ENCODE measurements at regions not wholly inside any gene's neighbourhood (a gene's known extent, or its start where the extent isn't known, plus 50 kb on each side); places are given as distances from the start of the nearest gene placed in this dataset.
A peak's percentile ranks its signal among the peaks of the same experiment; 100 is the strongest.
"Not testable (repeated sequence)": the region's sequence is repeated elsewhere in the genome, so short reads cannot be mapped to it uniquely, and the experiment has no call there.

DNA sequence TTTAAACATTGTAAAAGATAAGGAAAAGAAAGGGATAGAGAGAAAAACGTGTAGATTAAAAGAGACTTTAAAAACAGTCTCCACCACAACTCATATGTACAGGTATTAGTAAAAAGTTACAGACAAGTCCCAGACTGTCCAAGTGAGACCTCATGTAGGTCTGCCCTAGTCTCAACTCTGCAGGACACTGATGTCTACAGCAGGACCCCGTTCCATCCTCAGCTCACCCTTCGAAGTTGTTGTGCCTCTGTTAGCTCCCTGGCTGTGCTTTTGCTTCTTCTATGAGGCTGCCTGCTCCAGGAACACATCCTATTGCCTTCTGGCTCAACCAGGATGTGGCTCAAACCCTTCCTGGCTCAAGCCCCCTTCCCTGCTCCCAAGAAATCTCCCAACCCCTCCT lies 72.9 kb upstream of the FBXO28 start:
- H3K9me3 Mint-ChIP-seq = no peaks in the 10 kb centered on the region
- H3K4me1 Mint-ChIP-seq (ENCODE audit: low read depth) = peaks cover 4% of the 10 kb centered on the region
- DNase-seq (no peak), ATAC-seq (replicated peaks in 1 of 2) (no peak)
- no peak overlapping the region for H3K27ac Mint-ChIP-seq
- no peak overlapping the region for H3K4me3 Mint-ChIP-seq
- peaks cover 6% of the 10 kb centered on the region for H3K27me3 Mint-ChIP-seq (ENCODE audit: low read depth)
- no peaks in the 10 kb centered on the region for H3K36me3 Mint-ChIP-seq (ENCODE audit: insufficient read depth in 2 of 2)

DNA sequence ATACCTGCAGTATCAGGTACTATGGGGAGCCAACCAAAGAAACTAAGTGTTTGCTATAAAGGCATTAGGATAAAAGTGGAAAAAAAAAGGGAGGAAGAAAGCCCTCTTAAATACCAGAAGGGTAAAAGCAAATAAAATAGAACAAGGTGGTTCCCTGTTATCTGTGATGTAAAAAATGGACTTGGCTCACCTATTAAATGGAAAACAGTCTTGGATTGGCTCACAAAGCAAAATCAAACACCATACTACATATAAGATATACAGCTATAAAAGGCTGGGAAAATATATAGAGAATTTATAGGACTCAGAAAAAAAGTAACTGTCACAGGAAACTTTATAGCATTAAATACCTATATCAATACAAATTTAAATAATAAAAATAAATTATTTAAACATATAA lies 73.5 kb upstream of the FBXO28 start:
- DNase-seq; H3K27ac Mint-ChIP-seq; H3K36me3 Mint-ChIP-seq (ENCODE audit: insufficient read depth in 2 of 2); H3K27me3 Mint-ChIP-seq (ENCODE audit: low read depth); H3K4me1 Mint-ChIP-seq (ENCODE audit: low read depth); ATAC-seq (replicated peaks in 1 of 2); H3K9me3 Mint-ChIP-seq; H3K4me3 Mint-ChIP-seq: not testable (repeated sequence)

DNA sequence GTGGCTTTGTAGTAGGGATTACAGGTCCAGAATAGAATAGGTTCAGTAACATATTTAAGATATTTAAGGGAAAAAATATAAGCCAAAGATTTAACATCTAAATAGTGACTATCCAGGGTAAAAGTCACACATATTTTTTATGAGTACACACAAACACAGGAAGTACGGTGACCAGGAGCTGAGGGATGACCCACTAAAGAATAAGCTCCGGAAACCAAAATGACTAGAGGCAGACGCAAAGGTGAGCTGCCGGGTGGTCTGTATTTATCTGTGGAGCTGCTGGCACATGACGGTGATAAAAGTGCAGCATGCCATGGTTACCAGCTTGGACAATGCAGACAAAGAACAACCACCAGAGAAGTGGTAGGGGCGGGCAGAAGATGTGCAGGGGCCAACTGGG lies 73.9 kb upstream of the FBXO28 start:
- H3K27me3 Mint-ChIP-seq (ENCODE audit: low read depth); H3K9me3 Mint-ChIP-seq; DNase-seq; H3K4me3 Mint-ChIP-seq; ATAC-seq (replicated peaks in 1 of 2); H3K27ac Mint-ChIP-seq; H3K36me3 Mint-ChIP-seq (ENCODE audit: insufficient read depth in 2 of 2); H3K4me1 Mint-ChIP-seq (ENCODE audit: low read depth): not testable (repeated sequence)

DNA sequence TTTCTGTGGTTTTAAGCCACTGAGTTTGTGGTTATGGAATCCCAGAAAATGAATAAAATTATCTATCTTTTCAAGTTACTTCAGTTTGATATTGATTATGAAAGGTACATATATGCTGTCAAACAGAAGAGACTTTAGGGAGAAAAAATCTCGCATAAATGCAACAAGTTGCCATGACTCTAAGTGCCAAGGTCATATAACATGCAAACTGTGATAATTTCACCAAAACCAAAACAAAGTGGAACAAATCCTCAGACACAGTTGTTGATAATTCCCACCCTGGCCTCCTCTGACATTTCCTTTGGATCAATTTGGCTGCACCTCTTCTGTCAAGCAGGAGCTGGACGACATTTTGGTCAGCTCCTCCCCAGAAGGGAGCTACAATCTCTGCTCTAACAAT lies 75.1 kb upstream of the FBXO28 start:
- H3K27me3 Mint-ChIP-seq (ENCODE audit: low read depth); H3K4me3 Mint-ChIP-seq; DNase-seq; H3K9me3 Mint-ChIP-seq; H3K4me1 Mint-ChIP-seq (ENCODE audit: low read depth); H3K36me3 Mint-ChIP-seq (ENCODE audit: insufficient read depth in 2 of 2); H3K27ac Mint-ChIP-seq; ATAC-seq (replicated peaks in 1 of 2): not testable (repeated sequence)

DNA sequence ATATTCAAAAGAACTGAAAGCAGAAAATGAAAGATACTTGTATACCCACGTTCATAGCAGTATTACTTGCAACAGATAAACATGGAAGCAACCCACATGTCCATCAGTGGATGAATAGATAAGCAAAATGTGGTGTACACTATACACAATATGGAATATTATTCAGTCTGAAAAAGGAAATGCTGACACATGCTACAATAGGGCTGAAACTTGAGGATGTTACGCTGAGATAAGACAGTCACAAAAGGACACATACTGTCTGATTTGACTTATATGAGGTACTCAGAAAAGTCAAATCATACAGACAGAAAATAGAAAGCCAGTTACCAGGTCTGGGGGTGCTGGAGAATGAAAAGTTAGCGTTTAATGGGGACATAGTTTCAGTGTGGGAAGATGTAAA lies 76.5 kb upstream of the FBXO28 start:
- H3K9me3 Mint-ChIP-seq; H3K4me1 Mint-ChIP-seq (ENCODE audit: low read depth); H3K27ac Mint-ChIP-seq; DNase-seq; H3K27me3 Mint-ChIP-seq (ENCODE audit: low read depth); H3K4me3 Mint-ChIP-seq; H3K36me3 Mint-ChIP-seq (ENCODE audit: insufficient read depth in 2 of 2): not testable (repeated sequence)
- ATAC-seq (replicated peaks in 1 of 2) = peak in 1 of 2 donors; percentile 39

DNA sequence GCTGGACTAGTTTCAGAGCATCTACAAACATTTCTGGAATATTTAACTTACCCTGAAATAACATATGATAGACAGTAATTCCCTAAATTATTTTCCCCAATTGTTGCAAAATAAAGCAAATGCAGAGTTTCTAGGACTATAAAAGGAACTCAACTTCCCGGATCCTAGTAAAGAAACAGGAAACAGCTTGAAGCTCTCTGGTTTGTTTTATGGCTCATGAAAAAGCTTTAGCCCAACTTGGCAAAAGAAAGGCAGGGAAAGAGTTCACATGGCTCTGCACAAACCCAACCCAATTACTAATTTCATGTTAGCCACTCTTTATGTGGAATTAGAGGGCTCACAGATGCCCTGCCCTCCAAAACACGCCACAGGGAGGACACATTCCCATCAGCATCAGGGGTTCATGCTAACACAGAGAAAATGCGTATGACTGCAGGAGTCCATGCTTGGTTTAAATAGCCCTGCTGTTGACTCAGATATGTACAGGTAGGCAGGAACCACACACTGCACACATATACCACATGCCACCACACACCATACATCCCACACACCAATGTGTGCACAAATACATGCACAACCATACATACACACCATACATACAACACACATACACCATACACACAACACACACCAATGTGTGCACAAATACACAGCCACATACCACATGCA lies 81.2 kb upstream of the FBXO28 start:
- ATAC-seq (replicated peaks in 1 of 2); H3K27me3 Mint-ChIP-seq (ENCODE audit: low read depth); H3K27ac Mint-ChIP-seq; DNase-seq; H3K36me3 Mint-ChIP-seq (ENCODE audit: insufficient read depth in 2 of 2); H3K4me3 Mint-ChIP-seq; H3K4me1 Mint-ChIP-seq (ENCODE audit: low read depth); H3K9me3 Mint-ChIP-seq: not testable (repeated sequence)

DNA sequence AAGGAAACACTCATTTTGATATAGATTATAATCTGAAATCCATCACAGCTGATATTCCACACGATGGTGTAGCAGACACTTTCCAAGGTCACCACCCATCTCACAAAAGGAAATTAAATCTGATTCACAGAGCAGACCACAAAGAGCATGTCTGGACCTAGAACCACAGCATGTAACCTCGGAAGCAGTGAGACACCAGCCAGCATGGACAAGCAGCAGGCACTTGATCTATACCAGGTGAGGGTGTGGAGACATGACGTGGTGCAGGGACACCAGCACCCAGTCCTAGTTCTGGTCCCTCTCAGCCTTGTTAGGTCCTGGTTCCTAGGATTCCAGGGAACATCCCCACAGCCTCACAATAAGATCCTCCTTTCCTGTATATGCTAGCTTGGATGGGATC lies 81.9 kb upstream of the FBXO28 start:
- H3K4me1 Mint-ChIP-seq (ENCODE audit: low read depth); H3K27me3 Mint-ChIP-seq (ENCODE audit: low read depth); H3K9me3 Mint-ChIP-seq; H3K36me3 Mint-ChIP-seq (ENCODE audit: insufficient read depth in 2 of 2); DNase-seq; H3K27ac Mint-ChIP-seq; H3K4me3 Mint-ChIP-seq: not testable (repeated sequence)
- ATAC-seq (replicated peaks in 1 of 2) = peak in 1 of 2 donors; percentile 35

DNA sequence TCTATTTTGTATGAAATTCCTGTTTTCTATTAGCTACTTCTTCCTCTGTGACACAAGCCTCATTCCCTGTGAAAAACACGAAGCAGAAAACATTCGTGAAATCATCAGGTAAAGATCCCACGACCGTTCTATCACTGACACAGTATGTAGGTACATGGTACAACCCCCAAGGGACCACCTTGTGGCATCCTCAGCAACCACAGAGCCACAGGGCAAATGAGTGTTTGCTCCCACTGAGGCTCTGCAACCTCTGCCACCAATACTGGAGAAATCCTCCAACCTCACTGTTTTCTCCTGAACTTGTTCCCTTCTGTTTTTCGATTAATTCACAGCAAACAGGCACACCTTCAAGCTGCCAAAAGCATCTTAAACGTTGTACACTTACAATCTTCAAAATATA lies 83.7 kb upstream of the FBXO28 start:
- H3K27ac Mint-ChIP-seq; ATAC-seq (replicated peaks in 1 of 2); H3K36me3 Mint-ChIP-seq (ENCODE audit: insufficient read depth in 2 of 2): not testable (repeated sequence)

DNA sequence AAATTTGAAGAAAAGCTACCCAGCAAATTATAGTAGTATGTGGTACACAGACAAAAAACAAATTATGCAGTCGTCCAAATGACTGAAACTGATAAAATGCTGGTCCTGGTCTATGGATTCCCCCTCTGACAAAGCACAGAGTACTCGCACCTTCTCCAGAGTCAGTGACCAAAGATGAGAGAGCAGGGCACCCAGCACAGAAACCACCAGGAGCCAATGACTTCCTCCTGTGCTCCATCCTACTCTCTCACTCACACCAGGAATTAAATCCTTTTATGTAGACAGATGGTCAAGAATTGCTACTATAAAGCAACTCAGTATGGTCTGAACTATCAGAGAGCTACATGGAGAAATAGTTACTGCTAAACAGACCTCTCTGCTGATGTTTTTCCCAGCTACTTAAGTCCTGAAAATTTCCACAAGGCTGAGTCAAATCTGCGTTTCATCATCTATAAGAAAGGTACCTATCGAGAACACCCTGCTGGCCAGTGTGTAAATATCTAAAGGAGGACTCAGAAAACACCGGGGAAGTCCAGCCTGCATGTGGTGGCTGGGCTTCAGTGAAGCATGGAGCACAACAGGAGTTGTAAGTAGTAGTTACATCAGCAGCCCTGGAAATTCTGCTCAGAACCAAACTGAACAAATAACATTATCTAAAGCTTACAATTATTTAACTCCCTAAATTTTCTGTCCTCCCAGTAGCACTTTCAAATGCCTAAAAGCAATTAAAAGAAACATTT lies 84.5 kb upstream of the FBXO28 start:
- H3K27me3 Mint-ChIP-seq (ENCODE audit: low read depth); H3K9me3 Mint-ChIP-seq; H3K36me3 Mint-ChIP-seq (ENCODE audit: insufficient read depth in 2 of 2); H3K4me3 Mint-ChIP-seq; DNase-seq; H3K27ac Mint-ChIP-seq; H3K4me1 Mint-ChIP-seq (ENCODE audit: low read depth); ATAC-seq (replicated peaks in 1 of 2): not testable (repeated sequence)

More for the DNA sequence above, 83.7 kb upstream of the FBXO28 start:
- H3K27me3 Mint-ChIP-seq (ENCODE audit: low read depth); H3K9me3 Mint-ChIP-seq; DNase-seq; H3K4me1 Mint-ChIP-seq (ENCODE audit: low read depth); H3K4me3 Mint-ChIP-seq: not testable (repeated sequence)

DNA sequence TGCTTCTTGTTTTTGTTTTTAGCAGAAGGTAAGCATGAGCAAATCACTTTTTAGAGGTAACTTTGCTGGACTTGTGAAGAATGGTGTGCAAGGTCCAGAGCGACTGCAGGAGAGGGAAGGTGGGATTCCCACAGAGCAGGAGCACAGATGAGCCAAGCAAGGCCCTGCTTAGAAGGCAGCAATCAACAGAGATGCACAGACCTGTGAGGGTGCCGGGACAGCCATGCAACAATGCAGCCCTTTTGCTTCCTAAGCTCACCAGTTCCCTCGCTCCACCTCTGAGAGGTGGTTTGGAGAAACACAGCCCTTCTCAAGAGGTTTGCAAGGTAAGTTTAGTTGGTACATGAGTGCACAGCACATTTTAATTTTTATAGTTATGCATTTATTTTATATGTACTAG lies 85.1 kb upstream of the FBXO28 start:
- not testable (repeated sequence) for ATAC-seq (replicated peaks in 1 of 2); H3K27me3 Mint-ChIP-seq (ENCODE audit: low read depth); H3K27ac Mint-ChIP-seq; H3K4me1 Mint-ChIP-seq (ENCODE audit: low read depth); H3K4me3 Mint-ChIP-seq; H3K9me3 Mint-ChIP-seq; DNase-seq; H3K36me3 Mint-ChIP-seq (ENCODE audit: insufficient read depth in 2 of 2)

DNA sequence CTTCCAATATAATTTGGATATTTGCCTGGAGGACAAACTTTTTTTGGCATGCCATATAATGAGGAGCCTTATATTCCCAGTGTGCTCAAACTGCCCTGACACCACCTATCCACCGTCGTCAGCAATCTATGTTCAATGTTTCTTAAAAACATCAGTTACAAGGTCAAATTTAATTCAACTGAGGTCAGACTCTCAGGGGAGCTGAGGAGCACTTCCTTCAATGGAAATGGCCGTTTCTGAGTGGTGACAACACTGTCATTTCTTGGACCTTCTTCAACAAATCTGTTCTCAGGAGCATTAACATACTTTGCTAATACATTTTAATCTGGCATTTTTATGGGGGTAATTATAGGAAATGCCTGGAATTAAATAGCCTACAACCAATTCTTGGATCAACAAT lies 90.8 kb upstream of the FBXO28 start:
- not testable (repeated sequence) for H3K4me1 Mint-ChIP-seq (ENCODE audit: low read depth); H3K9me3 Mint-ChIP-seq; H3K36me3 Mint-ChIP-seq (ENCODE audit: insufficient read depth in 2 of 2); ATAC-seq (replicated peaks in 1 of 2); DNase-seq; H3K27ac Mint-ChIP-seq; H3K27me3 Mint-ChIP-seq (ENCODE audit: low read depth); H3K4me3 Mint-ChIP-seq

DNA sequence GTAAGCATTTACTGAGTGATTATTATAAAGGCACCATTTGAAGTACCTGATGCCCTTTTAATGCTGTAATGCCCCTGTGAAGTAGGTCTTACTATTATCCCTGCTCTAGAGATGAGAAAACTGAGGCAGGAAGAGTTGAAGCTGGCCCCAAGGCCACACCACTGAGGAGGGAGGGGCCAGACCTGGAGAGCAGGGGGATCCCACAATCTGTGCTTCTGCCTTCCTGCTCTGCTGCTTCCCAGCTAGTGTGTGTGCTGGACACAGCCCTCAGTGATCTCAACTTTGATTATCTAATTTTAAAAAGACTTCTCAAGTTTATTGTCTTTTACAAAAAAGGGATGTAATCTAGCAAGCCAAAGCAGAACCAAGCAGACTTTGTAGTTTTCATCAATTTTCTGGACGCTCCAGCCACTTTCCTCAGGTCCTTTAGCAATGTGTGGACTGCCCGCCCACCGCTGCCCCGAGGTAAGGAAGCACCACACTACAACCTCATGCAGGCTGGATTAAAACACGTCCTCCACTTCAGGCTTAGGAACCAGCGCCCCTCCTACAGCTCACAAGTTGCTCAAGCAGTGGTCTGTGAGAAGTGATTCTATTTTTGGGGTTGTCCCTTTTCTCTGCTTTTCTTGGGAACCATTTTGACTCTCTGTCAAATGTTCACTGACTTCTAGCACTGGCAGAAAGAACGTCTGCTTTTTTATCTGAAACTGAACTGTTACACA lies 91.5 kb upstream of the FBXO28 start:
- not testable (repeated sequence) for H3K36me3 Mint-ChIP-seq (ENCODE audit: insufficient read depth in 2 of 2); DNase-seq; H3K9me3 Mint-ChIP-seq; H3K27ac Mint-ChIP-seq; H3K27me3 Mint-ChIP-seq (ENCODE audit: low read depth); H3K4me3 Mint-ChIP-seq; H3K4me1 Mint-ChIP-seq (ENCODE audit: low read depth); ATAC-seq (replicated peaks in 1 of 2)

DNA sequence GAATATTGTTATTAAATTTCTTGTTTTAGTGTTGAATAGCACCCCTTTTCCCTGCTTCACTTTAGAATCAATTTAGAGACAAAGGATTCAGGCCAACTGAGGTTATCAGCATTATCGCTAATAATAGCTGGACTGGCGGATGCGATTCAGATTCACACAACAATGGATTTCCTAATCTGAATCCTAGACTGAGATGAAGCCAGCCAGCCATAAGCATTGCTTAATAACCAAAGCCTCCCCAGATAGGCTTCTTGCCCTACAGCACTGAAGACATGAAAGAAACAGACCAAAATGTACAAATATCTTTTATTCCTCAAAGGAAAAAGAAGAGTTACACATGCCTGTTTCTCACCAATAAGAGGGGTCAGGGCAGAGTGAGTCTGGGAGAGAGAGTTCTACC lies 94.0 kb upstream of the FBXO28 start:
- not testable (repeated sequence) for DNase-seq; H3K27ac Mint-ChIP-seq; H3K27me3 Mint-ChIP-seq (ENCODE audit: low read depth); H3K9me3 Mint-ChIP-seq; H3K36me3 Mint-ChIP-seq (ENCODE audit: insufficient read depth in 2 of 2); H3K4me3 Mint-ChIP-seq; H3K4me1 Mint-ChIP-seq (ENCODE audit: low read depth); ATAC-seq (replicated peaks in 1 of 2)

Measured in activated T-cell treated with anti-CD3 and anti-CD28 coated beads, Interleukin-2, amount 50 U/mL, for 72 hours (primary cell).